SK-N-MC (cell line): ENCODE measurements at regions not wholly inside any gene's neighbourhood (a gene's known extent, or its start where the extent isn't known, plus 50 kb on each side); places are given as distances from the start of the nearest gene placed in this dataset.

Experiments
- DNase-seq: peaks from one replicate; pipeline ENCODE4 v3.0.0-alpha.2; 2011; ENCODE audit warnings: low read depth, low spot score
- H3K27ac ChIP-seq: fragments of 200-600 bp; sonication (generic); 2 replicates; pipeline ENCODE4 v1.5.1; 2016; ENCODE audit warnings: mixed run types
- H3K36me3 ChIP-seq: fragments of 200-600 bp; sonication (generic); 2 replicates; pipeline ENCODE4 v1.6.1; 2017; ENCODE audit warnings: antibody characterized with exemption, low read length, mixed read lengths; ENCODE audit not compliant: insufficient read depth
- H3K4me3 ChIP-seq: fragments of 200-600 bp; sonication (generic); 2 replicates; pipeline ENCODE4 v1.5.1; 2016
- H3K9ac ChIP-seq: fragments of 200-600 bp; sonication (generic); 2 replicates; pipeline ENCODE4 v1.8.0; 2017; ENCODE audit warnings: mixed run types, mixed read lengths; ENCODE audit not compliant: insufficient read length
- H3K9me3 ChIP-seq: fragments of 200-600 bp; sonication (generic); 2 replicates; pipeline ENCODE4 v1.6.1; 2017; ENCODE audit warnings: low read depth, mild to moderate bottlenecking, antibody characterized with exemption, low read length, moderate library complexity, mixed read lengths
- EZH2 ChIP-seq: fragments of 200-600 bp; sonication (generic); IDR thresholded peaks from one replicate; pipeline ENCODE4 v1.6.1; 2017; ENCODE audit warnings: antibody characterized with exemption
- FOXP2 ChIP-seq: optimal IDR thresholded peaks from 2 replicates; pipeline ENCODE3; 2011; ENCODE audit warnings: mild to moderate bottlenecking, moderate library complexity; ENCODE audit not compliant: insufficient read depth; ENCODE audit errors: extremely low read length, control extremely low read depth
- POLR2AphosphoS5 ChIP-seq: IDR thresholded peaks from 2 replicates; pipeline ENCODE4 v1.6.1; 2012; ENCODE audit warnings: mild to moderate bottlenecking, low read depth, low read length, borderline replicate concordance

GRCh38 chr2:175631245-175631623, 370.8 kb downstream of the LNPK start:
- Histone ChIP-seq H3K36me3 (no peaks in the 10 kb centered on the region), H3K9ac (no peak overlapping the region), H3K9me3 (no peaks in the 10 kb centered on the region), H3K4me3 (no peak overlapping the region), H3K27ac (no peak overlapping the region)
- TF ChIP-seq FOXP2 (no peak), EZH2 (no peak), POLR2AphosphoS5 (no peak)
- DNase-seq: no peak

- Histone ChIP-seq H3K36me3 (no peaks in the 10 kb centered on the region), H3K27ac (no peak overlapping the region), H3K4me3 (no peak overlapping the region), H3K9me3 (no peaks in the 10 kb centered on the region), H3K9ac (no peak overlapping the region)
- TF ChIP-seq POLR2AphosphoS5: no peak
- TF ChIP-seq FOXP2: no peak
- TF ChIP-seq EZH2: no peak
- no peak for DNase-seq
These were observed 371.5 kb downstream of the LNPK start for GRCh38 chr2:175630280-175631244.

- H3K36me3 ChIP-seq: no peaks in the 10 kb centered on the region
- TF ChIP-seq POLR2AphosphoS5: no peak
- TF ChIP-seq FOXP2: no peak
- no peak for DNase-seq
These were observed 373.8 kb downstream of the LNPK start for GRCh38 chr2:175628243-175628642.

GRCh38 chr2:175627405-175627804, 374.7 kb downstream of the LNPK start:
- no peak for DNase-seq
- Histone ChIP-seq H3K36me3 (no peaks in the 10 kb centered on the region), H3K27ac (no peak overlapping the region), H3K9me3 (no peaks in the 10 kb centered on the region), H3K9ac (no peak overlapping the region), H3K4me3 (no peak overlapping the region)
- TF ChIP-seq EZH2: no peak
- TF ChIP-seq FOXP2: no peak
- TF ChIP-seq POLR2AphosphoS5: no peak

More at GRCh38 chr2:175628243-175628642, 373.8 kb downstream of the LNPK start:
- no peak overlapping the region for H3K4me3 ChIP-seq
- H3K27ac ChIP-seq: no peak overlapping the region
- no peak overlapping the region for H3K9ac ChIP-seq
- H3K9me3 ChIP-seq: no peaks in the 10 kb centered on the region

- Histone ChIP-seq H3K36me3 (no peaks in the 10 kb centered on the region), H3K9ac (no peak overlapping the region), H3K4me3 (no peak overlapping the region), H3K27ac (no peak overlapping the region), H3K9me3 (no peaks in the 10 kb centered on the region)
- DNase-seq: no peak
- no peak for TF ChIP-seq FOXP2
- TF ChIP-seq EZH2: no peak
- no peak for TF ChIP-seq POLR2AphosphoS5
These were observed 375.3 kb downstream of the LNPK start for GRCh38 chr2:175626796-175627195.

GRCh38 chr2:175624785-175625184, 377.3 kb downstream of the LNPK start:
- no peaks in the 10 kb centered on the region for H3K36me3 ChIP-seq
- DNase-seq: no peak
- H3K4me3 ChIP-seq: peak overlapping the region; percentile 48
- H3K27ac ChIP-seq: peak overlapping the region; percentile 95
- no peak overlapping the region for H3K9ac ChIP-seq
- no peaks in the 10 kb centered on the region for H3K9me3 ChIP-seq
- TF ChIP-seq FOXP2: no peak
- TF ChIP-seq POLR2AphosphoS5: no peak
- TF ChIP-seq EZH2: no peak

- Histone ChIP-seq H3K9ac (peak overlapping the region; percentile 55), H3K36me3 (no peaks in the 10 kb centered on the region), H3K27ac (peak overlapping the region; percentile 95), H3K9me3 (no peaks in the 10 kb centered on the region), H3K4me3 (peak overlapping the region; percentile 48)
- no peak for TF ChIP-seq EZH2
- no peak for TF ChIP-seq FOXP2
- no peak; the same call in 1 of the 2 replicates for TF ChIP-seq POLR2AphosphoS5
- no peak for DNase-seq
These were observed 377.8 kb downstream of the LNPK start for GRCh38 chr2:175624211-175624761.

GRCh38 chr2:175621821-175622220, 380.2 kb downstream of the LNPK start:
- Histone ChIP-seq H3K9ac (no peak overlapping the region), H3K9me3 (no peaks in the 10 kb centered on the region), H3K27ac (no peak overlapping the region), H3K36me3 (no peaks in the 10 kb centered on the region), H3K4me3 (no peak overlapping the region)
- TF ChIP-seq FOXP2 (no peak), EZH2 (no peak), POLR2AphosphoS5 (no peak)
- DNase-seq: no peak
